ENCODE measurements at regions not wholly inside any gene's neighbourhood (a gene's known extent, or its start where the extent isn't known, plus 50 kb on each side); places are given as distances from the start of the nearest gene placed in this dataset.
A peak's percentile ranks its signal among the peaks of the same experiment; 100 is the strongest.
"Not testable (repeated sequence)": the region's sequence is repeated elsewhere in the genome, so short reads cannot be mapped to it uniquely, and the experiment has no call there.

DNA sequence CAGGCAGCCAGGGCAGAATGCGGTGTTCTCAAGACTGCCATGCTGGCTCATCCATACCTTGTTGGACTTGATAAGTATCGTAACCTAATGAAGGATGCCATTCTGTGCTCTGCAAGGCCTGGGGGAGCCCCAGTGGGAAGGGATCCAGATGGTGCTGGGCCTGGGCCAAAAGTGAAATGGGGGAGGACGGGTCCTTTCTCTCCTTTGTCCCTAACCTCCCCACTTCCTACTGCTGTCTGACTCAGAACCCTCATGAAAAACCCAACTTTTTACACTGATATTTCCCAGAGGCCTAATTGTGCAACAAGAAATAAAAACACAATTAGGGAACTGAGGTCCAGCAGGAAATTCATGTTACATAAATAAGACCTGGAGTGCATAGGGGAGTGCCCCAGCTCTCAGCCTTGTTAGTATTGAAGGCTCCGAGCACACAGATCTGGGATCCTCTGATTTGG, 193.7 kb upstream of the SVIL start:
- no peak for DNase-seq (ENCODE audit: low spot score)

DNA sequence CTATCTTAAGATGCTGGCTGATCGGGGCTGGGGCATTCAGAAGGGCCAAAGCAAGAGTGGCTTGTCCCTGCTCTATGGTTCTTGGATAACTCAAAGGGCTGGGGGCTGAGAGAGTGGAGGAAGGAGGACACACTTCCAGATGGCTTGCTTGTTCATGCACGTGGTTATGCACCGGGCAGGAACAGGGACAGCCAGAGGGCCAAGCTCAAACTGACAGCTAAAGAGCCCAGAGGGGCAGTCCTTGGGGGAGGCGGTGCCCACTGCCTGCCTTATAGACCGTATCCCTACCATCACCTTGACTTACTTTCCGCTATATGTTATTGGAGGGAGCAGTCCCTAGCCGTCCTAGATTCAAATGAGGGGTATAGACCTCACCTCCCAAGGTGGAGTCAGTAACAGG, 192.7 kb upstream of the SVIL start:
- no peak for DNase-seq (ENCODE audit: low spot score)

DNA sequence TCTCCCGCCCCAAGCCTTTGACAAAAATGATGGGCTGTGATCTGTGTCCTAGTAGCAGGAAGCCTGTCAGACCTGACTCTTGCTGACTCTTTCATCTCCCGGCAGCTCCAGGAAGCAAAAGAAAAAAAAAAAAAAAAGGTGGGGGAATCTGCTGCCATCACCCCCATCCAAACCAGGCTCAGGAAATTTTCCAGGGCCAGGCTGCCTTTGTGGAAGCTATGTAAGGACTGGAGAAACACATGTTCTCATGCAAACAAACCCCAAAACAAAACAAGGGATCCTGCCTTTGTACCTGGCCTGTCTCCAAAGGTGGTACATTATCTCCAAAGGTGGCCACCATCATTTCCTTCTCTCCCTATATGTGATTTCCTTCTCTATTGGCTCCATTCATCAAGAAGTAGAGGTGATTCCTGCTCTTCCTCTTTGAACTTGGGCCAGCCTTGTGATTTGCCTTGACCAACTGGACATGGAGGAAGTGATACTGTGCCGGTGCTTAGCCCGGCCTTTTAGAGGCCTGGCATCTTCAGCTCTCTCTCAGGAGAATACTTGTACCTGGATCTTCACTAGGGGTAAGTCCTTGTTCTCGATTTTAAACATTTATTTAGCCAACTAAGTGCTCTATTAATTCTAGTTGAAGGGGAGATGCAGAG, 192.2 kb upstream of the SVIL start:
- no peak for DNase-seq (ENCODE audit: low spot score)

DNA sequence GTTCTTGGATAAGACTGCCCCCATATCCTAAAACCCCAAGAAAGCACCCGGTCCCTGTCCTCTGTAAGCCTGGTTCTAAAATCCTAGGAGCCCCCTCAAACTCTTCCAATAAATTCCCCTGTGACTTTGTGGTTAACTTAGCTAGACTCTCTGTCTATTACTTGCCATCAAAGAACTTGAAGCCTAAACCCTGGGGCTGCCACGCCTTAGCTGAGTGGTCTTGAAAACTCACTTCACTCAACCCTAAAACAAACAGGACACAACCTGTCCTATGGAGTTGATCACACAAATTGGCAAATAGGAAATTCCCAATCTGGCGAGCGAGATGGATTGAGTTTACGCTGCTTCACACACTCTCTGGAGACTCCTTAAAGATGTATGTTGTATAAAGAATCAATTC, 191.4 kb upstream of the SVIL start:
- no peak for DNase-seq (ENCODE audit: low spot score)

DNA sequence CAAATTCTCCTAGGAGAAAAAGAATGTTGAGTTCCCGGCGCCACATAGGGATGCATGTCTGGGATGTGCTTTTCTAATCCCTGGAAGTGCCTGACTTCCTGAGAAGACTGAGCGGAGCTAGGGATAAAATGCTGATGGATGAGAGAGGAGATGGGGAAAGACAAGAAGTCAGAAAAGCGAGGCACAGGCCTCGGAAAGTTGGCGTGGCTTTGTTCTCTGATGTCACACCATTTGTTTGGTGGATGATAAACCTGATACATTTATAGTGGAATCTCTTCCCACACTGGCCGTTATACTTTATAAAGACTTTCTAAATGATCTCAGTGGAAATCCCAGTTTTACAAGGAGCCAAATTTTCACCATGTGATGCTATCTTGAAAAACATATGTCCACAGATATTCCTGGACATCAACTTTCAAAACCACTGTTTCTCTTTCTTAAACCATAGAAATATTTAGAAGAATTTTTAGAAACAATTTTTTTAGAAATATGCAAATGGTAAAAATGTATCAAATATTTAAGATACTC, 188.8 kb upstream of the SVIL start:
- no peak for DNase-seq (ENCODE audit: low spot score)

DNA sequence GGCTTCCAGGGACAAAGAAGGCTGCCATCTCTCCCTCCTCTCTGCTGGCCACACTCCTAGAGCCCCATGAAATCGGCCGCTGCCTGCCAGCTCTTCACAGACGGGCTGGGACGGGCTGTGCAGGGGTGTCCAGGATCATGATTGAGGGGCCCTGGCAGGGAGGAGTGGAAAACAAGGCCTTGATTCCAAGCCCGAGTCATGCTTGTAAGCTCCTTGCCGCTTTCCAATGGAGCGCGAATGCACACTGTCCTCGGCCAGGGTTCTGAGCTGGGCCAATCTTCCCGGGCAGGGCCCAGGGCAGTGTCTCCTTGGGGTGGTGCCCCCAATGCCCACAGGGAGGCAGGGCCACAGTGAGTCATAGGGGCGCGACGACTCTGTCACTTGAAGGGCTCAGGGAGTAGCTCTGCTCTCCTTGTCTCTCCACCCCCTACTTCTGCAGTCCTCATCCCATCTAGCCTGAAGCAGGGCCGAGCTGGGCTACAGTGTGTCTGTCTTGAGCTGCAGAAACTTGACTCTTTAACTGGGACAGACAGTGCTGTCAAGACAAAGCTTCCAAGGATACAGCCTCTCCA, 186.2 kb upstream of the SVIL start:
- peak; percentile 70 for DNase-seq (ENCODE audit: low spot score)

DNA sequence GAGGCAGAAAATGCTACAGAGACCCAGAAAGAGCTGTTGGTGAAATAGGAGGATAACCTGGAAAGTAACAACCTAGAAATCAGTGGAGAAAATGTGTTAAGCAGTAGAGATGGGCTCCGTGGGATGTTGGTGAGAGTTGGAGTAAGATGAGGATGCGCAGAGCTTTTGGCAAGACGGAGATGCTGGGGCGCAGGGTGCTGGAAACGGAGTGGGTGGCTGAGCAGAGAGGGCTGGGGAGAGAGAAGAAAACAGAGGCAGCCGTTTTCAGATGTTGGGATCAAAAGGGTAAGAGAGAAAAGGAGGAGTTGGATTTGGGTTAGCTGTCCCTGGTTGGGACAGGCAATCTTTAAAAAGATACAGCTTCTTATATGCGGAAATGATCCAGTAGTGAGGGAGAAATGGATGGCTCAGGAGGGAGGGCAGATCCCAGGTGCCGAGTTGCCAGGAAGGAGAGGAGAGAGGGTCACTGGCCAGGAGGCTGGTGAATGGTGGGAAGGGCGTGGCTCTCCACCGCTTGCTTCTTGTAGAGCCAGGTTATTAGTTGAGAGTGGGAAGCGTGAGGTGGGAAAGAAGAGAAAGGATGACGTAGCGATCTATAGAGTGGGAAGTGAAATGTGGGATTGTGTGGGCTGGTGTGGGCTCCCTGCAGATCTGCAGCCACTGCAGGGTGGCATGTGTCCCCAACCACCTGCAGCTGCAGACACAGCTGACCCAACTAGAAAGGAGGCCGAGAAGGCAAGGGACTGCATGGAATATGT, 182.2 kb upstream of the SVIL start:
- DNase-seq (ENCODE audit: low spot score) = no peak

DNA sequence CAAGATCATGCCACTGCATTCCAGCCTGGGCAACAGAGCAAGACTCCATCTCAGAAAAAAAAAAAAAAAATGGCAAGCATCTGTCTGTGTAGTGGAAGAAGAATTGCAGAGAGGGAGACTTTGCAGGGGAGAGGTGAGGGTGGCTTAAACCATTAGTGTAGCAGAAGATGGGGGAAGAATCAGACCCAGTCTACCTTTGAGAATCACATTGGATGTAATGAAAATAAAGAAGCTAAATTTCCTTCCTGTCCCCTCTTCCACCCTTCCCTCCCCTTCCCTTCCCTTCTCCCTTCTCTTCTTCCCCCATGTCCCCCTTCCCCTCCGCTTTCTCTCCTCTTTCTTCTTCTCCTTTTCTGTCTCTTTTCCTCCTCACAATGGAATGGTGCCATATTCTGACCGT, 180.8 kb upstream of the SVIL start:
- no peak for DNase-seq (ENCODE audit: low spot score)

DNA sequence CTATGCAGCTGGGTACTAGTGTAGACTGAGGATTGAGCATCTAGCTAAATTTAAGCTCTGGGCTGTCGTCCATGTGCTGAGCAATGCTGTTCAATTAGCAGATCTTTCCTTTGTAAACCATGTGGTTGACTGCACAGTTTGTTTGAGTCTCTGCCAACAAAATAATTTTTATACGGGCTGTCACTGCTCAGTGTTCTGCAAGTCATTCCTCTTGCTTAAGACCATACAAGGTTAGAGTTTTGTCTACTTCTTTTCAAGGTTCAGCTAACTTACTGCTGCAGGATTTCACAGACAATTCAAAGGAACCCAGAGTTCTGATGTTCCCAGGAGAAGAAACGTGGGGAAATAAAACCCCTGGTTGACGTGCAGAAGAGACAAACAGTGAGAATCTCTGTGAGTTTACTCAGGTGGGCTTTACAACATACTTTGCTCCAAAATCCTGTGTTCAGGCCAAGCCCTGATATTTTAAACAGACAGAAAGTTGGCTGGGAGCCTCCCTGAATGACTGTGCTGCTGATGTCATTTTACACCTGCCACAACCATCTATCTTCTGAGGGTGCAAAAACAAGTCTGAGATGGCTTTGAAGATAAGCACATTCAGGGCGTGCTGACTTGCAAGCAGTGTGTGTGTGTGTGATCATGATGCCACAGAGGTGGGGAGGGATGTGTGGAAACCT, 177.1 kb upstream of the SVIL start:
- DNase-seq (ENCODE audit: low spot score) = peak; percentile 73

DNA sequence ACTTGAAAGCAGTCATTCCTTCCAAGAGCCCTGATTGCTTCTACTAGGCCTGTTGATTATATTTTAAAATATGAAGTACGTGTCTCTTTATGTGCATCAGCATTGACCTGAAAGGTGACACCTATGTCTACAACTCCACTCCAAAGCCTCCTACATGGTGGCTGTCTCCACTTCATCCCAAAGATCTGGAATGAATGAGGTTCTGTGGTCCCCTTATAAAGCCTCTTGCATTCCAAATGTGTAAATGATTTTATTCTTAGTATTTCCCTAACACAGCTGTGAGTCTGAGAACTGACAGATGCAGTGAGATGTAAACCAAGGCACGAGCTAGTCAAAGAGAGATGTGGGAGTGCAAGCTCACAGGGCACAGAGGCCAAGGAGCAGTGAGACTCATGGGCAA, 176.0 kb upstream of the SVIL start:
- no peak for DNase-seq (ENCODE audit: low spot score)

DNA sequence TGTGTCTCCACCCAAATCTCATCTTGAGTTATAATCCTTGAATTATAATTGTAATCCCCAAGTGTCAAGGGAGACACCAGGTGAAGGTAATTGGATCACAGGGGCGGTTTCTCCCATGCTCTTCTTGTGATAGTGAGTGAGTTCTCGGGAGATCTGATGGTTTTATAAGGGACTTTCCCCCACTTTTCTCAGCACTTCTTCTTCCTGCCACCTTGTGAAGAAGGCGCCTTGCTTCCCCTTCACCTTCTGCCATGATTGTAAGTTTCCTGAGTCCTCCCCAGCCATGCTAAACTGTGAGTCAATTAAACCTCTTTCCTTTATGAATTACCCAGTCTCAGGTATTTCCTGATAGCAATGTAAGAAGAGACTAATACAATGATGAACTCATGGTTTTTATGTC, 175.5 kb upstream of the SVIL start:
- DNase-seq (ENCODE audit: low spot score) = not testable (repeated sequence)

DNA sequence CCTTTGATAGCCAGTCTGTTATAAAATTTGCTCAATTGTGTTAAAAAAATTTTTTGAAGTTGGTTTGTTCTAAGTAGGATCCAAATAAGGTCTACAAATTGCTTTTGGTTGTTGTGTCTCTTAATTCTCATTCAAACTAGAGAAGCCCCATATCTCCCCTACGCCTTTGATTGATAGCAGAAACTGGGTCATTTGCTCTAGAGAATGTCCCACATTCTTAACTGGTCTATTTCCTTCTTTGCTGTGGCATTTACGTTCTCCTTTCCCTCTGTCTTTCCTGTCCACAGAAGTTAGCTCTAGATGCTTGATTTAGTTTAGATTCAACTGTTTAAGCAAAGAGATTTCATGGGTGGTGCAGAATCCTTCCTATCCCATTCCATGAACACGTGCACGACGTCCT, 174.6 kb upstream of the SVIL start:
- DNase-seq (ENCODE audit: low spot score) = no peak

DNA sequence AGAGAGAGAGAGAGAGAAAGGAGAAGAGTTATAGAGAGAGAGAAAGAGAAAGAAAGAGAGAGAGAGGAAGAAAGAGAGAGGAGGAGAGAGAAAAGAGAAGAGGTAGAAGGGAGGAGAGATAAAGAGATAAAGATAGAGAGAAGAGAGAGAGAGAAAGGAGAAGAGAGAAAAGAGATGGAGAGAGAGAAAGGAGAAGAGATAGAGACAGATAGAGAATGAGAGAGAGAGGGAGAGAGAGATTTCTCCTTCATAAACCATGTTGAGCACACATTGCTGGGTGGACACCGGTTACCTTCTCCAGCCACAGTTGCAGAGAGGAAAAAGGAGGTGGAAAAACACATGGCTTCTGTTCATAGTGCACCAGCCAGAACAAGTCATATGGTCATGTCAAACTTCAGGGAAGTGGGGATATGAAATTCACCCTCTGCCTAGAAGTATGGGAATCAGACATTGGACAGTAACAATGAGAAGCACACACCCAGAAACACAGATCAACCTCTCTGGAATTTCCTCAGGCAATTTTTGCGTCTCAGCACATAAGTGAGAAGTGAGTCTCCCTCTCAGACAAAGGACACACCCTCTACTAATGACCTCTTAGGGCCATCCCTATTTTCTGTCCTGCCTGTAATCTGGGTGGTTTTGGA, 172.5 kb upstream of the SVIL start:
- DNase-seq (ENCODE audit: low spot score) = no peak

DNA sequence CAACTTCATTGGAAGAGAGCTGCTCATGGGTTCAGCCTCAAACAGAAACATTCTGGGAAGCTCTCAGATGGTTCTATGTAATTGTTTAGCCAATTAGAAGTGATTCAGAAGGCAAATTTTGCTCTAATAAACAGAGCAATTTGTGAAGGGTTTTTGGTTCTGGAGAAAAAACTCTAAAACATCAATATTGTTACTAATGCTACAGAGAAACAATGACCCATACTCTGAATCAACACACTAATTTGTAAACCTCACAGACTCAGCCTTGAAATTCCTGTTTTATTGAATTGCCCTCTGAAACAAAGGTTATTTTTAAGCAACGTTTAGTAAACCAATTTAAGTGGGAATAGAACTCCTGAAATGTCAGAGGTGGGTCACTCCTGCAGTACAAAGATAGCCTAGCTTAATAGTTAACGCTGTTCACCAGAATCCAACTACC, 171.6 kb upstream of the SVIL start:
- DNase-seq (ENCODE audit: low spot score) = no peak

DNA sequence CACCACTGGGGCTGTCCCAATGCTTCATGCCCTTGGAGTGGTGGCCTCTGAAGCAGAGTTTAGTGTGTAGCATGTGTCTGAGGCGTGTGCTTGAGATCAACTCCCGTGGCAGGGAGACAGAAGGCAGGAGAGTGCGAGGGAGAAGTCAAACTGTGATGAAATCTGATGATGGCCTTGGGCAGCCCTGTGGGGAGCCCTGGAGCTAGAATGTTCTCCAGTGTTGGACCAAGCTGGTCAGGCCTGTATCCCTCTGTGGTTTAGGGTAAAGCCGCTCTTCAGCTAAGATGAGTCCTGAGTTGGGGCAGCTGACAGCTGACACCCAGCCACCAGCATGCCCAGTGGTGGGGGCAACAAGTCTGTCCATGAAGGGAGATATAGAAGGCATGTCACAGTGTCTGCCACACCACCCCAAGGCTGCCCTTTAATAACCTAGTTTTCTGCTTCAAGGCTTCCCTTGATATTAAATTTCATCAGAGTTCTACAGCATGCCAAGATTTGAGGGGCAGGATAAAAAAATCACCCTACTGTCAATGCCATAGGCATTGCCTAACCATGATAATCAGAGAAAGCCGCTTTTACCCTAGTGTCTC, 170.5 kb upstream of the SVIL start:
- DNase-seq (ENCODE audit: low spot score) = no peak

DNA sequence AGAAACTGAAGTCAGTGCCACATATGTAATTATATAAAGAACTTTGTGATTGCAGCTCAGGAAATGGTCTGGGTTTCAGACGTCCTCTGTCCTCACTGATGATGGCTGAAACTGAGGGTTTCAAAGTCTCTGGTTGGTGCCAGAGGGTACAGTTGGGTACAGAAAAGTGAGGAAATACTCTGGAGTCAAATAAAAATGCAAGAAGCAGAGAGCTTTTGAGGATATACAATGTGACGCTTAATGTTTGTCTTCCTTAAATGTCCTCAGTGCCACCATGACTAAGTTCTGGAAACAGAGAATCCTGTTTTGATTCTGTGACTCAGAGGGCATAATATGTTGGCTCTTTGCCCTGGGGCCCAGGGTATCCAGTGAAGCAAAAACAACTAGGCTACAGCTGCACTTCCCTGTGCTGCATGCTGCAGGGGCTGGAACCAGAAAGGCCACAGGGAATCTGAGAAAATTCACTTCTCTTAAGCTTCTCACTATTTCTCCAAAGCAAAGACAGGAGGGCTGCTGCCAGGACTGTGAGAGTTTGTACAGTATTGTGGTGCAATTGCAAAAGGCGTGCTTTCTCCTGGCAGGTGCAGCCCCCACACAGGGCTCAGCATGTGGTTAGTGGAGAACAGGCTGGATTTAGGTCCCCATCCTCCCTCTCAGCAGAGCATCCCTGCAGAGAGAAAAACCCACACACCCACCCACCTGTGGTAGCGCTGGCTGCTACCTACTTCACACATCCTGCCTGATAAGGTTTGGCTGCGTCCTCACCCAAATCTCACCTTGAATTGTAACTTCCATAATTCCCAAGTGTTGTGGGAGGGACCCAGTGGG, 169.5 kb upstream of the SVIL start:
- peak; percentile 78 for DNase-seq (ENCODE audit: low spot score)

DNA sequence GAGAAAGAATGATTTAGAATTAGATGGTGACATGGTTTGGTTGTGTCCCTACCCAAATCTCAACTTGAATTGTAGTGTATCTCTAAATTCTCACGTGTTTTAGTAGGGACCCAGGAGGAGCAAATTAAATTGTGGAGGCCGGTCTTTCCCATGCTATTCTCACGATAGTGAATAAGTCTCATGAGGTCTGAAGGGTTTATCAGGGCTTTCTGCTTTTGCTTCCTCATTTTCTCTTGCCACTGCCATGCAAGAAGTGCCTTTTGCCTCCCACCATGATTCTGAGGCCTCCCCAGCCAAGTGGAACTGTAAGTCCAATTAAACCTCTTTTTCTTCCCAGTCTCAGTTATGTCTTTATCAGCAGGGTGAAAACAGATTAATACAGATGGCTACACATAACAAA, 167.4 kb upstream of the SVIL start:
- no peak for DNase-seq (ENCODE audit: low spot score)

DNA sequence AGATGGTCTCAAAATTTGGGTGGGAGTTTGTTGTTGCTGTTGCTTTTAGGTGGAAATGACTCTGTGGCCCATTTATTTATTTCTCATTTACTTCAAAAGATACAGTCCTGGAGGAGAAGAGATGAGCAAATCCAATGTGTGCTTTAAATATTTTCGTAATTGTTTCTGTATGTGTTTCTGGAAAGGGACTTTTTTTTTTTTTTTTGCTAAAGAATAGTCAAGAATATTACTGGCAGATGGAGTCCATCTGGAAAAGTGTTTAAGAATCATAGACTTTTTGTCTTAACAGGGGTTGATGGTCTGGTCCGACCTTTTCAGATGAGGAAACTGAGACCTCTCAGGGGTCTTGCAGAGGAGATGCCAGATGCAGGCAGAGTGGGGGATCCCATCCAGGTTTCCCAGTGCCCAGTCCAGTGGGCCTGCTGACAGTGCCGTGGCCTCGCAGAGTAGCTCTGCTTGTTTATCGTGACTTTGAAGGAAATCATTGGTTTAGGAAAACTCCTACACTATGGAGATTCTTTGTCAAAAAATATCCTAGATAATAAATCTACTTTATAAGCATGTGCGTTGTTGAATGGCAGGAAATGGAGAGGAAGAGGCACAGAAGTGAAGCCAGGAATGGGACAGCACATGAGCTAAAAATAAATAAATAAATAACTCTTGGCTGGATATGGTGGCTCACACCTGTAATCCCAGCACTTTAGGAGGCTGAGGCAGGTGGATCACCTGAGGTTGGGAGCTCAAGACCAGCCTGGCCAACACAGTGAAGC, 164.3 kb upstream of the SVIL start:
- no peak for DNase-seq (ENCODE audit: low spot score)

DNA sequence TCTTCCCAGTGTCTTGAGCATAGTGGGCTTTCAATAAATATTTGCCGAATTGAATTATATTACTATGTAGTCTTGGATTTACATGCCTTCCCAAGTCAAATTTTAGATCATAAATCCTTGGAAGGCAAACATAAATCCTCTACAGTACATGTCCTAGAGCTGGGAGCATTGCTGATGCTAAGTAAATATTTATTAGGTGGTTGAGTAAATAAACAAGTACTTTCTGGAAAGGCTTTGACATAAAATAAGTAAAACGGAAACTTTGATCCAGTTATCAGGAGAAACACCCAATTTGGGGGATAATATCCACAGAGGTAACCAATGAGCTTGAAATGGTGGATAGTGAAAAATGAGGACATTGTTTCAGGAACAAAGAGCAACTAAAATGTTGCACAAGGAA, 162.8 kb upstream of the SVIL start:
- DNase-seq (ENCODE audit: low spot score) = no peak

DNA sequence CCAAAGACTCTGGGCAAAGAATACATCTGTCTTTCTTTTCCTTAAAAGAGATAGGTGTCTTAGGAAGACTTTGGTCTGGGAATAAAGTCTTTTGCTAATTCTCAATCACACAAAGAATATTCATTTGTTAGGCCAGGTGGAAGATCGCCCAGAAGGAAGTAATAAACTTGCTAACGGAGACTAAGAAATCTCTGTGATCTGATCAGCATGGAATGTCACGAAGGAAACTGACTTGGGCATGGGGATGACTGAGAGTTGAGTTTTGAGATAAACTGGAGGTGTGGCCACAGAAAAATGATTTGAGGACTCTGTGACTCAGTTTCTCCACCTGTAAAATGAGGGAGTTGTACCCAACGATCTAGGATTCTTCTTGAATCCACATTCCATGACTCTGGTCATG, 161.1 kb upstream of the SVIL start:
- no peak for DNase-seq (ENCODE audit: low spot score)
